NOMO-1 treated with dmso at 0.1 percent for 144 hours (cell line): ENCODE measurements at regions not wholly inside any gene's neighbourhood (a gene's known extent, or its start where the extent isn't known, plus 50 kb on each side); places are given as distances from the start of the nearest gene placed in this dataset.

ENCODE experiments used
- DNase-seq: peaks from one replicate; lab custom pipeline; 2025; ENCODE audit not compliant: unreplicated experiment; lab: John Stamatoyannopoulos, UW

DNA sequence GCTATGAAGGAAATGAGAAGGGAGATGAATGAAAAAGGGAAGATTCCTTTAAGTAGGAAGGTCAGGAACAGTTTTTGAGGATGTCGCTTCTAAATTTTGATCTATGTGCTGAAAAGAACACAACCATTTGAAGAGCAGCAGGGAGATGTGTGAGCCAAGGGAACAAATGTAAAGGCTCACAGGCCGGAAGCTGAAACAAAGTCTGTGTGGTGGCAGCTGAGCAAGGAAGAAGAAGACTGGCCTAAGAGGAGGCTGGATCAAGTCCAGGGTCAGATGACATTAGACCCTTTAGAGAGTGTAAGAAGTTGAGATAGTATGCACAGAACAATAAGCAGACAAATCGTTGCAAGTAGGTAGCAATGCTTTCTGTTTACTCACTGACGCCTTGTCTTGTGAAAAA lies 1631.4 kb upstream of the TENM4 start:
- no peak for DNase-seq

DNA sequence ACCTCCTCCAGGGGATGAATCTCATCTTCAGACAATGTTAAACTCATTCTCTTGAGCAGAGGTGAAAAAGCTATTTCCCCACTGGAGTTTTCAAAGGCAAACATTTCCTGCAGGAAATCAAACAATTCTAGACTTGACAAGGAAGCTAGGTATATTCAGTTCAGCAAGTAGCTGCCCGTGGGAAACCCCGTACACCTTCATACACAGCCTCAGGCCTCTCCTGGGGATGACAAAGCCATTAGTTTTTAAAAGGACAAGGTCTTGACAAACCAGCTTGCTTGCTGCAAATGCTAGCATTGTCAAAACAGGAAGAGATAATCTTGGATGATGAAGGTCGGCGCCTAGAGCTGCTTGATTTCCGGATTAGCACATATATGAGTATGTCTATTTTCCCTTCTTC lies 1630.8 kb upstream of the TENM4 start:
- peak; percentile 31 for DNase-seq

DNA sequence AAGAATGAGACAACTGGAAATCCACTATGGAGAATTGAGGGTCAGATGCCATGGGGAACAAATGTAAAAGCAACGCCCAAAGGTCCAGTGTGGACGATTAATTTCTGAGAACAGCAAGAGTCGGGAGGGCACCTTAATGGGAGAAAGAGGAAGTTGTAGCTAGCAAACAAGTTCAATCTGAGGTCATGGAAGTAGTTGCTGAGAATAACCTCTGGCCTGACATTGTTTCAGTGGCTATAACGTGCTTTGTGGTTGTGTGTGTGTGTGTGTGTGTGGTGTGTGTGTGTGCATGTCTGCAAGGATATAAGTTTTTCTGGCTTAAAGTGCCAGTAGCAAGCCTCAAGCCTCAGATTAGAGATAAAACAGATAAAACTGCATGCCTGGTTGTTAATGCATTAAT lies 1630.1 kb upstream of the TENM4 start:
- peak; percentile 48 for DNase-seq

DNA sequence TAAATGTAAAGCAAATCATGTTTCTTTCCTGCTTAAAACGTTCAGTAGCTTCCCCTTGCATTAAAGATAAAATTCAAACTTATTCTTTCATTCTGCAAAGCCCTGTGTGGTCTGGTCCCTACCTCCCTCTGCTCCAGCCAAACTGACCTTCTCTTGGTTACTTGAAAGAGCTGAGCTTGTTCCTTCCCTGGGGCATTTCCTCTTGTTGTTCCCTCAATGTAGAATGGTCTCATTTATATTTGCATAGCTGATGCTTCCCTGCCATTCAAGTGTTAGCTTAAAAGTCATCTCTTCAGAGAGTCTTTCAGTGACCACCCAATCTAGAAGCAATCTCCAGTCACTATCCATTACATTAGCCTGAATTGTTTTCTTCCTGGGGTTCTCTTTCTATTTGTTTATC lies 1618.5 kb upstream of the TENM4 start:
- DNase-seq, result no peak

DNA sequence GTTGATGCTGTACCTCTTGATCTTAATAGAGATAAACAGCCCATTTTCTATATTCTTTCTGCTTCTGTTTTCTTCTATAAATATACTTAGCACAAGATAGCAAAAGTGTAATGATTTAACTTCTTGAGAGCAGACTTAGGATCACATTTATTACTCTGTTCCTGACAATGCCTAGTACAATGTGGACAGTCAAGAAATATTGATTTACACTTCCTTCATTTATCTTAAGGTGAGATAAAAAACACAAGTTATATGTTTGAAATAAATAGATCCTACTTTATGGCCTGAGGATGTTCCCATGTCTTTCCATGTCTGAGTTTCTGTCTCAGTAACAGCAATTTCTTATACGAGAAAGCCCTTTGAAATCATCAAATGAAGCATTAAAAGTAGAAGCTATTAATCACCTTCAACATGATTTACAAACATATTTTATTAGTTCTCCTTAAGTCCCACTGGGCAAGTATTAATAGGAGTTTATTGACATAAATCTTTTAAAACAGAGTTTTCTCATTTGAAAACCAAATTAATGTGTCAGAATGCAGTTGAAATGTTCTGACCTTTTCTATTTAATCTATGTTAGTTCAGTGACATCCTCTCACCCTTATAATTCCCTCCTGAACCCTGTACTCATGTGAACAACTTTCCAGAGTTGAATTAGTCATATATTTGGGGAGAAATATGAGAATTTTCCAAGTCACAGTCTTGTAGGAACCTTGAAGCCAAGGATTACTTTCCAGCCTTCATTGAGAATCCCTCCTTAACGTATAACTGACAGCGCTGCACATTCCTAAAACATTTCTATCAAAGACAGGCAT lies 1611.7 kb upstream of the TENM4 start:
- no peak for DNase-seq

DNA sequence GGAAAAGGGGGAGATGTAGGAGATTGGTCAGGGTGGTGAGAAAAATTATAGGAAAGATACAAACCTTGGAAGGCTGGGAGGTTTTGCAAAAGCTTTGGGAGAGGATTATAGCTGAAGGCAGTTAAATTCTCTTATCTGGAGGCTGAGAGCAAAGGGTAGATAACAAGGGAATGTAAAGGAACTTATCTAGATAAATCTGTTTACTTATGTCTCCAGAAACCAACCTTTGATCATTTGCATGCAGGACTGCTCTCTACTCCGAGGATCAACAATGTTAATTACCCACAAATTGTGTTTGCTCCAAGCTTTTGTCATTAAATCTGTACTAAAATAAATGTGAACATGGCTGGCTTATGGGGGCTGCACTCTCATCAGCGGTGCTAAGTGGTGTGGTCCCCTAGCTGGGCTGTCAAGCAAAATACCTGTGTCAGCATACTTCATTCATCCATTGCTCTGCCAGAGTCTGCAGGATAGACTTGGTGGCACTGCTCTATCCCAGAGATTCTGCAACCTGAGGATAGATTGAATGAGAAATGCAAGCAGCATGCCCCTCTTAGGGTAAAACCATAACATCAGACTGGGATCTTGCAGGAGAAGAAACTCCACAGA lies 1599.2 kb upstream of the TENM4 start:
- no peak for DNase-seq

DNA sequence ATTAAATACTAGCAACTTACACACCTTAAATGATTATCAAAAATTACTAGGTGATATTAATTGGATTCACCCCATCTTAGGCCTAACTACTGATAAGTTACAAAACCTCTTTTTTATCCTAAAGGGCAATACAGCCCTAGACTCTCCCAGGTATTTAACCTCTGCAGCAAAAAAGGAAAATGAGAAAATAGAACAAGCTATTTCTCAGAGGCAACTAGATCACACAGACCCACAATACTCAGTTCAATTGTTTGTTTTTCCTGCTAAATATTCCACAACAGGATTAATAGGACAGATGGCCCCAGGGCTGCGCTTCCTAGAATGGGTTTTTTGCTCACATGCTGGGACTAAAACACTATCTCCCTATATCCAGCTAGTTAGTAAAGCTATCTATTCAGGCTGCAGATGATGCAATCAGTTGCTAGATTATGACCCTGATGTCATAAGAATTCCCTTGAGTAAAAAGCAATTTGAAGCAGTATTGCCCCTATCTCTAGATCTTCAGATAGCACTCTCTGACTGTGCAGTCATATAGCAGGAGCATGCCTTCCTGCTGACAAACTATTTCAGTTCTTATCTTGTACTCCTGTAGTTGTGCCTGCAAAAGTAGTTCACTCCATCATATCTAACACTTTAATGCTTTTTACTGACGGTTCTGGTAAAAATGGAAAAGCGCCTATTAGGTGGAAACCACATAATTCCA lies 1595.5 kb upstream of the TENM4 start:
- no peak for DNase-seq

DNA sequence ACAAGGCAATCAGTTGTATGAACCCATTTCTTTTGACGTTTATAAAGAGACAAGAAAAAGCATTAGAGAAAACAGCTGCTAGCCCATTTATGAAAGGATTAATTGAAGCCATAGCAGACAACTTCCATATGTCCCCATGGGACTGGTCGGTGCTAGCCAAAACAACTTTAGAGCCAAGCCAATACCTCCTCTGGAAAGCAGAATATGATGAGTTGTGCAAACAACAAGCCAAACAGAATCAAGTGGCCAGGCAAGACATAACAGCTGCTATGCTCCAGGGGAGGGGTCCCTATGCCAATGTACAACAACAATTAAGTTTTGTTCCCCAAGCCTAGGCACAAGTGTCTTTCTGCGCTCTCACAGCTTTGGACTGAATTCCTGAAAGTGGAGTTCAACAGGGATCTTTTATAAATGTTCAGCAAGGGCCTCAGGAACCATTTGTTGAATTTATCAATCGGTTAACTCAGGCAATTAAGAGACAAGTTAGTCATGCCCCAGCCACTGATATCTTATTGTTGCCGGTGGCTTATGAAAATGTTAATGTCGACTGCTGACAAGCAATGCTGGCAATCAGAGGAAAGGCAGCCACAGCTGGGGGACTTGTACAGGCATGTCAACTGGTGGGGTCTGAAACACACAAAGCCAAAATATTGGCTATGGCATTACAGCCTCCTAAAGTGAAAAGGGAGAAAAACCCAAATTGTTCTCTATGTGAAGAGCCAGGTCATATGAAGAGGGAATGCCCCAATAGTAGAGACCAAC lies 1593.1 kb upstream of the TENM4 start:
- DNase-seq, result no peak

DNA sequence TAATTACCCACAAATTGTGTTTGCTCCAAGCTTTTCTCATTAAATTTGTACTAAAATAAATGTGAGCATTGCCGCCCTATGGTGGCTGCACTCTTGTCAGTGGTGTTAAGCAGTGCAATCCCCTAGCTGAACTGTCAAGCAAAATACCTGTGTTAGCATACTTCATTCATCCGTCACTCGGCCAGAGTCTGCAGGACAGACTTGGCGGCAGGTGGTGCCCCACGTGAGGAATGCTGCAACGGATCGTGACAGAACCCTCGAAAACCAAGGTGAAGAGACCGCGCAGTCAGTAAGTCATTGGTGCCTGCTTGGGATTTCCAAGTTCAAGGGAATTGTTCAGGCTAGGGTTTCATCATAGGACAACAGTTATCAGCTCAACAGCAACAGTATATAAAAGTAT lies 1592.1 kb upstream of the TENM4 start:
- DNase-seq, result no peak

DNA sequence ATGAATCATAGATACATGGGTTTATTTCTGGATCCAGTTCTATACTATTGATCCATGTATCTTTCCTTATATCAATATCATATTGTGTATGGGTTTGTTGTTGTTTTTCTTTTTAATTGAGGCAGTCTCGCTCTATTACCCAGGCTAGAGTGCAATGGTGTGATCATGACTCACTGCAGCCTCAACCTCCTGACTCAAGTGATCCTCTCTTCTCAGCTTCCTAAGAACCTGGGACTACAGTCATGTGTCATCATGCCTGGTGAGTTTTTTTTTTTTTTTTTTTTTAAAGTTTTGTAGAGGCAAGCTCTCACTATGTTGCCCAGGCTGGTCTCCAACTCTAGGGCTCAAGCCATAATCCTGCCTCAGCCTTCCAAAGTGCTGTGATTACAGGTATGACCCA lies 1589.4 kb upstream of the TENM4 start:
- no peak for DNase-seq

DNA sequence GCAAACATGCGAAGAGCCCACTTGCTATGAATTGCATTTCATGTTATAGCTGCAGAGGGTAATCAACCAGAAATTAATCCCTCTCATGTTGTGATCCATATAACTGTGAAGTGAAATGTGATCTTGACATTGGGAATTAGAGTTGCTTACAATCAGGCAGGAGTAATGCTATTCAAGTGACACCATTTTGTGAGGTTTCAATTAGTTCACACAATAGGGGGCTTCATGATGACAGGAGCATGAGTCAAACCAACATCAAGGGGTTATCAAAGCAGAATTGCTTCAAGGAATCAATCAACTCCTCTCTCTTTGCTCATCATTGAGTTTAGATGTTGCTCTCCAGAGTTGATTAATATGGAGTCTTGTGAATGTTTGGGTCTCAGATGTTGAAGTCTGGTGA lies 1585.2 kb upstream of the TENM4 start:
- no peak for DNase-seq

DNA sequence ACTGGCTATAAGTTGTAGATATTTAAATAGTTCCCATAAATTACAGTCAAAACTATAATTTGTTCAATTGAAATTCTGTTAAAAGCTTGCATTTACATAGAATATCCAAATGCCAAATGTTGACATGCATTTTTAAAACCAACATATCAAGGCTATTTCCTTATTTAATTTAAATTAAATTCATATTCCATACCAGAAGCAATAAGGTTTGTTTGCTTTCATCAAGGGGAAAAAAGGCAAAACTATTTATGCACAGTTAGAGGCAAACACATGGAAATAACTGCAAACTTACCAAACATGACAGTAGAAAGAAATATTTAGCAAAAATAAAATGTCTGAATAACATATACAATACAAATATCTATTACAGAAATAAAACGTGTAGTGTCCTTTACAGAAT lies 1581.2 kb upstream of the TENM4 start:
- DNase-seq, result no peak

DNA sequence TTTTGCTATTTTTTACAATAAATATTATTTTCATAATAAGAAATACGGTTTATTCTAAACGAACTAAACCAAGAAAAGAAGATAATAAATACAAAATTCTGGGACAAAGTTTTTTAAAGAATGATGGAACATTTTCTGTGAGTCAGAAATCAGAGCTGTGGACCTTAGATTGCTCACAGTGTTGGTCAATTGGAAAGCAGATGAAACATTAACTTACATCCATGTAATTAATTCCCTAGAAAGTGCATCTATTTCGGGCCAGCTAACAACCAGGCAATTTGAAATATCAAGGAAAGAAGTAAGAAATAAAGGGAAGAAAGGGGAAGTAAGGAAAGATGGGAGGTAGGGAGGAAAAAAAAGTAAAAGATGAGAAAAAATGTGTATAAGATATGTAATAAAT lies 1569.8 kb upstream of the TENM4 start:
- DNase-seq, result no peak

DNA sequence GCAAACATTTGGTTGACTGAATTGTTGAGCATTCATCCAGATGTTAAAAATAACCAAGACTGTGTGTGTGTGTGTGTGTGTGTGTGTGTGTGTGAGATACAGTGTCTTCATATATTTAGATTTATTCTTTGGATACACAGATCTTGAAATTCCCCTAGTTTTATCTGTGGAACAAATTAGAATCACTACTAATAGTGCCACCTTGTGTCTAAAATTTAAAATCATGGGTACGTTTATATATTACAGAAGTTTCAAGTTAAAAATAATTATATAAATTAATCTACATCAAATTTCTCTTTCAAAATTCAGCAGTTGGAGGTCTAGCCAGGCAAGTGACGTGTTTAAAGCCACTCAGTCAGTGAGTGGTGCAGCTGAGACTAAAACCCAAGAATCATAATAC lies 1566.2 kb upstream of the TENM4 start:
- no peak for DNase-seq

DNA sequence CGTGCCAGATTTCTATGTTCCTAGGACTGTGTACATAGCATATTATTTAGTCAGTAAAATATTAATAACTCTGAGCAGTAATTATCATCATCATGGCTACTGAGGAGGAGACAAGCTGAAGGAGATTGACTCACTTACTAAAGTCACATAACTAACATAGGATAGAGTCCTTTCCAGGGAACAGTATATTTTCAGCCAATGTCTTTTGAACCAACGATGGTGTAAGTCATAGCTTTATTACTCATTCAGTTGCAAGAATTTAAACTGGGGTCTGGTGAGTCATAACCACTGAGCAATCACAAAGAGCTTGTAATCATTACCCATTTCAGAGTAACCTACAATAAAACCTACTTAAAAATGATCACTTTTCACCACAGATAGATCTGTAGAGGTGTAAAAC lies 1564.8 kb upstream of the TENM4 start:
- peak; percentile 26 for DNase-seq

DNA sequence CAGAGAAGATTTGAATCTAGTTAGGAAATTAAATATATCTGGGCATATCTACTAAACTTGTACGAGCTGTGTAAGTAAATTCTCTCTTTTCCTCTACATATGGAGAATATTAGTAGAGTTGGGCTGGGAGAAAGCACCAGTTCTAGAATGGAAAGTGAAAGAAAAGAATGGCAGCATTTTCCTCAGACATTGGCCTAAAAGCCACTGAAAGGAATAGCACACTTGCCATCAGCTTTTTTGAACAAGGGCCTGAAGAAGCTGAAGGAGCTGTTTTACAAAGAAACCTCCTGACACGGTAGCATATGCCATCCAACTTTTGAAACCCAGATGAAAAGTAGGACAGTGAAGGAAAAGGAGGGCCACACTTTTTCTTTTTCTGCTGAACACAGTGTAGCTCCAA lies 1563.7 kb upstream of the TENM4 start:
- no peak for DNase-seq

DNA sequence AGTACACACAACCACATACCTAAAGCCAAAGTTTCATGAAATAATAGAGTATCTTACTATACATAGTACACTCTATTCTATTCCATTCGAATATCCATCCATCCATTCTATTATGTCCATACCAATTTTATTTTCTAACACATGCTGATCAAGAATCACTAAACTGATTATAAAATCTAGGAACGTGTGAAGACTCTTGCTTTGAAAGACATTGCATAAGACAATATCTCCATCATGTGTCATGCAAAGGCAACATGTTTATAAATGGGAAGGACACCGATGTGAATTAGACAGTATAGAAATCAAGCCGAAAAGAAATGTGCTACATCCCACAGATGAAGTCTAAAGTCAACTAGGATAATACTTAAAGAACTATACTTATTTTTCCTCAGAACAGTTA lies 1561.5 kb upstream of the TENM4 start:
- DNase-seq, result no peak

DNA sequence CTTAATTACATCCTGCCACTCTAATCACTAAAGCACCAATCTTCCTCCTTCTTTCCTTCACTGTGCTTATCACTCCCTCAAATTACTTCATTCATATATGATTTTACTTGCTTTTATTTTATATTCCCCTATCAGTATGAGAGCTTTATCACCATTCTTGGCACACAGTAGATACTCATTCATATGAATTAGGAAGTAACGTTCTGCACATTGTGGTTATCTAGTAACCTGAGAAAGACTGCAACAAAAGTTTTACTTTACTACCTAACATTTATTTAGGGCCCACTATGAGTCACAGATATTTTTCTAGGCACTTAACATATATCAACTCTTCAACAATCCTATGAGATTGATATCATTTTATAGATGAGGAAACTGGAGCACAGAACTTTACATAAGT lies 1559.9 kb upstream of the TENM4 start:
- DNase-seq, result no peak

DNA sequence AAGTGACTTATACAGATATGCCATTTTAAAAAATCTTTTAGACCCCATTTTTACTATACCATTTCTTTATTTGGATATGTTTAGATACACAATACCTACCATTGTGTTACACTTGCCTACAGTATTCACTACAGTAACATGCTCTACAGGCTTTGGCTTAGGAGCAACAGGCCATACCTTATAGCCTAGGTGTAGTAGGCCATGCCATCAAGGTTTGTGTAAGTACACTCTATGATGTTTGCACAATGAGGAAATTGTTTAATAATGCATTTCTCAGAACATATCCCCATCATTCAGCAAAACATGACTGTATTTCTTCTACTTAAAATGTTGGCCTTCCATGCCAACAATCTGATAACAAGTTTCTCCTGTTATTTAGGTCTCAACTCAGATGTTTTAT lies 1559.5 kb upstream of the TENM4 start:
- DNase-seq, result no peak

DNA sequence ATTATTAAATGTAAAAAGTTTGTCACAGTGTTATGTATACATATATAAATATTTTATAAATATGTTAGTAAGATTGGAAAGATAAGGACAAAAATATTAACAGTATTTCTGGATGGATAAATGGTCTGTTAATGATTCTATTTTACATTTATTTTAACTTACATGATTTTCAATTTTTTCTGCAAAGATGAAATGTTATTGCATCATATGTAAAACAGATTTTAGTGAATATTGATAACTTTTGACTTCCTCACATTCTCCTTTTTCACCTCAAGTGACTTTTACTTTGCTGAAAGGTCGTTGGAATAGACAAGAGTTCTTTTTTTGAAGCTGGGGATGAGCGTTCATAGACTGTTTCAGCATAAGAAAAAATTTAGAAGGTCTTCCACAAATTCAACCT lies 1554.7 kb upstream of the TENM4 start:
- DNase-seq, result no peak

DNA sequence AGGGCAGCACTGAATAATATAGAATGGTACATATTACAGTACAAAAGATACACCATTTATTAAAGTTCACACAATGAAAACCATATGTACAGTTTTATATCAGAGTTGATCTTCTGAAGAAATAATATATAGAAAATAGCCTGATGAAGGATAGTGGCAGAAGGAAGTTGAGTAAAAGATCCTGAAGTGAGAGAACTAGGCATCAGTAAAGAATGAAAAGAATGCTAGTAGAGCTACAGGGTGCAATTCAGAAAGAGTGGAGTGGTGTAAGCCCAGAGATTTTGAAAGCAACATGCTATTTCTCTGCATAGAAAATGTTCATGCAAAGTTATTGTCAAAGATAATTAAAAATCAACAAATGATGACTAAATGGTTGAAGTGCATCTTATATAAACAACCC lies 1552.7 kb upstream of the TENM4 start:
- DNase-seq, result no peak

DNA sequence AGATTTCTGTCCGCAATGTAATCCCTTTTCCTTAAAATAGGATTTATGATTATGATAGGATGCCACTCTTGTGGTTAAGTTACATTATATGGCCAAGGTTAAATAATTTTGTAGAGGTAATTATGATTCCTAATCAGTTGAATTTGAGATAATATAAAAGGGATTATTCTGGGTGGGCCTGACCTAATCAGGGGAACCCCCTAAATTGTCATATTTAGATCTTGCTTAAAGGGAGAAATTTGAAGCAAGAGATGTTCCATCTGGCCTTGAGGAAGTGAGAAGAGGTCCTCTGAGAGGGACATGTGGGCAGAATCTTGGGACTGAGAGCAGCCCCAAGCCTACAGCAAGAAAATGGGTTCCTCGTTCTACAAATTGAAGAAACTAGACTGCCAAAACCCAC lies 1550.1 kb upstream of the TENM4 start:
- no peak for DNase-seq
